ENCODE measurements at regions not wholly inside any gene's neighbourhood (a gene's known extent, or its start where the extent isn't known, plus 50 kb on each side); places are given as distances from the start of the nearest gene placed in this dataset.

DNA sequence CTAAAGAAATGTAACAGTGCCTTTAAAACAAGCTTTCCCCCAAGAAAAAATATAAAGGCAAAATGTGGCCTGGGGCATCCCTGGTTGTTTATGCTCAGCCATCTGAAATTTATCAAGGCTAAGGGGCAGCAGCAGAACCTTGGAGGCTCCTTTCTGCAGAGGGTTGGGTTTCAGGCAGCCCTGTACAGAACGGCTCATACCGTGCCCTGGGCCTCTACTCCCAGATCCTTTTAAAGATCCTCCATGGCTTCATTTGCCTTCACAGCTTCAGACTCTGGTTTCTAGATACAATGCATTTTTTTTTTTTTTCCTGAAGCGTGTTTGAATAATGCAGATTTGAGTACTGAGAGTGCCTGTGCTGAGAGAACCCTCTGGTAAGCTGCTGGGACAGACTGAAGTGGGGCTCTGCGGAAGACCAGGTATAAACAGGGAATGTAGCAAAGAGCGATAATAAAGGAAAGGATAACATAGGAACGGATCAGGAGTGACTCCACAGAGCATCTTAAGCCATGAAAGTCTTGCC is 172.7 kb downstream of the DIRAS2 start:
- no peak for DNase-seq (ENCODE audit: low read depth in 1 of 2, low spot score in 1 of 2)
- Histone ChIP-seq H3K27ac (no peak overlapping the region), H3K27me3 (no peaks in the 10 kb centered on the region), H3K4me3 (no peak overlapping the region), H3K4me1 (ENCODE audit: low read depth) (no peaks in the 10 kb centered on the region), H3K36me3 (no peaks in the 10 kb centered on the region), H3K9me3 (ENCODE audit: low read depth) (no peaks in the 10 kb centered on the region)
- no peak for TF ChIP-seq CTCF (IDR thresholded peaks at IDR 0.05; ENCODE audit: low read depth, low read length)

- H3K27ac ChIP-seq = no peak overlapping the region
- H3K4me1 ChIP-seq (ENCODE audit: low read depth) = no peaks in the 10 kb centered on the region
- DNase-seq (ENCODE audit: low read depth in 1 of 2, low spot score in 1 of 2) = no peak
- H3K27me3 ChIP-seq = no peaks in the 10 kb centered on the region
- no peaks in the 10 kb centered on the region for H3K36me3 ChIP-seq
- H3K4me3 ChIP-seq = no peak overlapping the region
- no peak for TF ChIP-seq CTCF (IDR thresholded peaks at IDR 0.05; ENCODE audit: low read depth, low read length)
- H3K9me3 ChIP-seq (ENCODE audit: low read depth) = no peaks in the 10 kb centered on the region
Measured at GRCh38 chr9:90476058-90476457, 166.6 kb downstream of the DIRAS2 start.

DNA sequence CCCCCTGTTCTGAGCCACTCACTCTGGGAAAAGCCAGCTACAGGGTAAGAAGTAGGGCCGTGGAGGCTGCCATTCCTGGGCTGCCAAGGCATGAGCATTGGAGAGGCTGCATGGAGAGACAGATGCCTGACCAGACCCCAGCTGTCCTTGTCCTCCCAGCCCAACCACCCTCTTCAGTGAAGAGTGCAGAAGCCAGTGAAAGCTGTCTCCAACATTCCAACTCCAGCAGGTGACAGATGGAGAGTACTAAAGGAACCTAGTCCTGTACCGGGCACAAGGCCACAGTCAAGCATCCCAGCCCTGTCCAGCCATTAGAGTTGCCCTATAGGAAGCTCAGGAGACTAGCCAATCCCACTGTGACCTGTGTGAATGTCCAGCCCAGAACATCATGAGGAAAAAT is 165.1 kb downstream of the DIRAS2 start:
- Histone ChIP-seq H3K4me3 (no peak overlapping the region), H3K4me1 (ENCODE audit: low read depth) (no peaks in the 10 kb centered on the region), H3K27ac (no peak overlapping the region), H3K27me3 (no peaks in the 10 kb centered on the region), H3K36me3 (no peaks in the 10 kb centered on the region), H3K9me3 (ENCODE audit: low read depth) (no peaks in the 10 kb centered on the region)
- DNase-seq (ENCODE audit: low read depth in 1 of 2, low spot score in 1 of 2) = no peak
- TF ChIP-seq CTCF (IDR thresholded peaks at IDR 0.05; ENCODE audit: low read depth, low read length) = no peak

DNA sequence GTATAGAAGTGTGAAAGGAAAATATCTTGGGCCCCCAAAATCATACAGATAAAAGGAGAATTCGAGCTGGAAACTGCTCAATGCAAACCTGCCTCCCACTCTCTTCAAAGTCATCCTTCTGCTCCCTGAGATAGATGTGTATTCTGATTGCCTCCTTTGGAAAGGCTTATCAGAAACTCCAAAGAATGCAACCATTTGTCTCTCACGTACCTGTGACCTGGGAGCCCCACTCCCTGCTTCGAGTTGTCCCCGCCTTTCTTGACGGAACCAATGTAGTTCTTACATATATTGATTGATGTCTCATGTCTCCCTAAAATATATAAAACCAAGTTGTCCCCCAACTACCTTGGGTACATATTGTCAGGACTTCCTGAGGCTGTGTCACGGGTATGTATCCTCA is 163.8 kb downstream of the DIRAS2 start:
- no peak for TF ChIP-seq CTCF (IDR thresholded peaks at IDR 0.05; ENCODE audit: low read depth, low read length)
- no peak for DNase-seq (ENCODE audit: low read depth in 1 of 2, low spot score in 1 of 2)
- no peak overlapping the region for H3K27ac ChIP-seq
- H3K4me1 ChIP-seq (ENCODE audit: low read depth) = no peaks in the 10 kb centered on the region
- no peaks in the 10 kb centered on the region for H3K9me3 ChIP-seq (ENCODE audit: low read depth)
- no peaks in the 10 kb centered on the region for H3K27me3 ChIP-seq
- H3K36me3 ChIP-seq = no peaks in the 10 kb centered on the region
- no peak overlapping the region for H3K4me3 ChIP-seq

GRCh38 chr9:90485028-90485427 is 157.6 kb downstream of the DIRAS2 start:
- TF ChIP-seq CTCF (IDR thresholded peaks at IDR 0.05; ENCODE audit: low read depth, low read length) = no peak
- Histone ChIP-seq H3K4me3 (no peak overlapping the region), H3K4me1 (ENCODE audit: low read depth) (no peaks in the 10 kb centered on the region), H3K36me3 (no peaks in the 10 kb centered on the region), H3K9me3 (ENCODE audit: low read depth) (no peaks in the 10 kb centered on the region), H3K27me3 (no peaks in the 10 kb centered on the region), H3K27ac (no peak overlapping the region)
- DNase-seq (ENCODE audit: low read depth in 1 of 2, low spot score in 1 of 2) = no peak

DNA sequence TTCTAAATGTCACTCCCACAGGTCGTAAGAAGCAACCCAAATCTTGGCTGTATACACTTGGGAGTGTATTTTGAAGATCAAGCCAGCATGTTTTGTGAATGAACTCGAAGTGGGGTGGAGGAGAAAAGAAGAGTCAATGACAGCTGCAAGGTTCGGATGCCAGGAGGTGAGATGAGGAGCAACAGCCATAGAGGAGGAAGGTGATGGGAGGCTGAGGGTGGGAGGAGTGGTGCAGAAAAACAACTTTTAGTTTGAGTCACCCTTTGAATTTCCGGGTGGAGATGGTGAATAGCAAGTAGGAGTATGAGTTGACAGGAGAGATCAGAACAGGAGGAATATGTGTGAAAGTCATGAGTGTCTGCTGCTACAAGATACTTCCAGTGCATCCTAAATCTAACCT is 153.6 kb downstream of the DIRAS2 start:
- TF ChIP-seq CTCF (IDR thresholded peaks at IDR 0.05; ENCODE audit: low read depth, low read length) = no peak
- H3K4me3 ChIP-seq = no peak overlapping the region
- no peak for DNase-seq (ENCODE audit: low read depth in 1 of 2, low spot score in 1 of 2)
- H3K36me3 ChIP-seq = no peaks in the 10 kb centered on the region
- H3K27me3 ChIP-seq = no peaks in the 10 kb centered on the region
- H3K27ac ChIP-seq = no peak overlapping the region
- H3K9me3 ChIP-seq (ENCODE audit: low read depth) = no peaks in the 10 kb centered on the region
- H3K4me1 ChIP-seq (ENCODE audit: low read depth) = no peaks in the 10 kb centered on the region

Measured in cardiac muscle cell (in vitro differentiated cells and primary cell).